ENCODE measurements at regions not wholly inside any gene's neighbourhood (a gene's known extent, or its start where the extent isn't known, plus 50 kb on each side); places are given as distances from the start of the nearest gene placed in this dataset.

DNA sequence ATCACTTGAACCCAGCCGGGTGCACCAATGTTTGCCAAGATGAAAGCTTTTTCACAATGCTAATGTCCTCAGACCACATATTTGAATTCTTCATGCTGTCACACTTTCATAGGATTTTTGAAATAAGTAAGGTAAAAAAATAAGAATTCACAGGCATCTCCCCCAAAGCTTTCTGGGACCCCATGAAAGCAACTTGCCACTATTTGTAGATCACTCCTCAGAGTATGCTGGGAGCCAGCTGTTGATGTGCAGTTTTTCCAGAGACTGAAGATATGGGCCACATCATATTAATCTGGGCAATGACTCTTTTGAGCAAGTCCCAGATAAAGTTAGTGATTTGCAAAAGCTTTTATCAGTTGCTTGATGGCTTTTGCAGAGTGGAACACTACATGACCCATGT lies 507.9 kb downstream of the RASEF start:
- no TSS peak for BruUV-seq (replicated peaks)
- H3K27ac ChIP-seq (ENCODE audit: low read depth, low read length, poor library complexity, severe bottlenecking), result no peak overlapping the region
- H3K4me3 ChIP-seq (ENCODE audit: low read depth, low read length, poor library complexity, severe bottlenecking), result no peak overlapping the region
- ChIA-PET POLR2A (ENCODE audit: low non-redundant PET) (no interaction called here), CTCF (no interaction called here)
- intact Hi-C loops (cut with micrococcal nuclease; ENCODE audit: unreplicated experiment), result no loop called here
- TF ChIP-seq EZH2 (IDR thresholded peaks at IDR 0.05; ENCODE audit: borderline replicate concordance, low read depth, low read length, poor library complexity, severe bottlenecking) (no peak), CTCF (conservative IDR thresholded peaks at IDR 0.05; ENCODE audit: low read depth, low read length) (no peak)
- H3K27me3 ChIP-seq (replicated peaks; ENCODE audit: insufficient read depth, low read depth, low read length, poor library complexity), result no peaks in the 10 kb centered on the region
- no peaks in the 10 kb centered on the region for H3K4me1 ChIP-seq (ENCODE audit: insufficient read depth, low read length, poor library complexity, severe bottlenecking)
- no peaks in the 10 kb centered on the region for H3K9me3 ChIP-seq (ENCODE audit: low read depth, low read length, poor library complexity, severe bottlenecking)
- H3K36me3 ChIP-seq (ENCODE audit: insufficient read depth, low read length, poor library complexity, severe bottlenecking), result no peaks in the 10 kb centered on the region
- DNase-seq (ENCODE audit: low spot score), result no peak

DNA sequence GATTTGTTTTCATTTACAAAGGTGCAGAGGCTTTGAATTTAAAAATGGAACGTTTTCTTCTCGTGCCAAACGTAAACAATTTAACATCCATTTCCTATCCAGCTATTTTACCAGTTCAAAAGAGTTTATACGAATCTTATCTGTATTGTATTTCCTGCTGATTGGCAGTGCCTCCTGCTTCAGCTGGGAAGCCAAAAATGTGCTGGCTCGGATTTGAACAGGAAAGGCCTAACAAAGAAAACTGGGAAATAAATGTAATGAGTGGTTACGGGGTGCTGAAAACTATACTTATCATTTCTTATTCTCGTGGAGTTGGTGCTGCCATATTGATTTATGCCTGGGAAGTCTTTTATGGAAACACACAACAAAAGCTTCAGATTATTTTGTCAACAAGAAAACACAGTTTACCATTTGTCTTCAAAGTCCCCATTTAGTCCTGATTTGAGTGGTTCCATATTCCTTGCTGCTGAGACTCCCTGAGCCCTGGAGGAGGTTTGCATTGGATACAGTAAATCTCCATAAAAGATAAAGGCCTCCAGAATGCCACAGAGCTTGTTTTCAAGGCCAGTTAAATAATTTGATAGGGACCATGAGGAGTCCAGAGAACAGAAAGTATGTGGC lies 507.4 kb downstream of the RASEF start:
- ChIA-PET POLR2A (ENCODE audit: low non-redundant PET) (no interaction called here), CTCF (no interaction called here)
- Histone ChIP-seq H3K27me3 (replicated peaks; ENCODE audit: insufficient read depth, low read depth, low read length, poor library complexity) (no peaks in the 10 kb centered on the region), H3K36me3 (ENCODE audit: insufficient read depth, low read length, poor library complexity, severe bottlenecking) (no peaks in the 10 kb centered on the region), H3K9me3 (ENCODE audit: low read depth, low read length, poor library complexity, severe bottlenecking) (no peaks in the 10 kb centered on the region), H3K27ac (ENCODE audit: low read depth, low read length, poor library complexity, severe bottlenecking) (no peak overlapping the region), H3K4me3 (ENCODE audit: low read depth, low read length, poor library complexity, severe bottlenecking) (no peak overlapping the region), H3K4me1 (ENCODE audit: insufficient read depth, low read length, poor library complexity, severe bottlenecking) (no peaks in the 10 kb centered on the region)
- no TSS peak for BruUV-seq (replicated peaks)
- TF ChIP-seq EZH2 (IDR thresholded peaks at IDR 0.05; ENCODE audit: borderline replicate concordance, low read depth, low read length, poor library complexity, severe bottlenecking) (no peak), CTCF (conservative IDR thresholded peaks at IDR 0.05; ENCODE audit: low read depth, low read length) (no peak)
- intact Hi-C loops (cut with micrococcal nuclease; ENCODE audit: unreplicated experiment), result no loop called here
- no peak for DNase-seq (ENCODE audit: low spot score)

GRCh38 chr9:82558346-82558745 lies 504.6 kb downstream of the RASEF start:
- DNase-seq (ENCODE audit: low spot score), result no peak
- POLR2A ChIA-PET (ENCODE audit: low non-redundant PET), result no interaction called here
- TF ChIP-seq EZH2 (IDR thresholded peaks at IDR 0.05; ENCODE audit: borderline replicate concordance, low read depth, low read length, poor library complexity, severe bottlenecking), result no peak
- BruUV-seq (replicated peaks), result no TSS peak
- intact Hi-C loops (cut with micrococcal nuclease; ENCODE audit: unreplicated experiment), result no loop called here
- H3K27ac ChIP-seq (ENCODE audit: low read depth, low read length, poor library complexity, severe bottlenecking), result no peak overlapping the region
- H3K36me3 ChIP-seq (ENCODE audit: insufficient read depth, low read length, poor library complexity, severe bottlenecking), result no peaks in the 10 kb centered on the region
- no peaks in the 10 kb centered on the region for H3K4me1 ChIP-seq (ENCODE audit: insufficient read depth, low read length, poor library complexity, severe bottlenecking)
- H3K27me3 ChIP-seq (replicated peaks; ENCODE audit: insufficient read depth, low read depth, low read length, poor library complexity), result no peaks in the 10 kb centered on the region
- no peaks in the 10 kb centered on the region for H3K9me3 ChIP-seq (ENCODE audit: low read depth, low read length, poor library complexity, severe bottlenecking)
- CTCF ChIA-PET, result no interaction called here
- no peak overlapping the region for H3K4me3 ChIP-seq (ENCODE audit: low read depth, low read length, poor library complexity, severe bottlenecking)

Measured in A673 (cell line).